NCI-H2029 treated with DMSO at 0.1 percent for 48 hours (cell line): ENCODE measurements at regions not wholly inside any gene's neighbourhood (a gene's known extent, or its start where the extent isn't known, plus 50 kb on each side); places are given as distances from the start of the nearest gene placed in this dataset.
"Not testable (repeated sequence)": the region's sequence is repeated elsewhere in the genome, so short reads cannot be mapped to it uniquely, and the experiment has no call there.

Experiments
- DNase-seq: peaks from one replicate; lab custom pipeline; 2025; lab: John Stamatoyannopoulos, UW

- no peak for DNase-seq
Measured at GRCh38 chr2:14072338-14072737, 560.2 kb upstream of the LRATD1 start.

- DNase-seq, result no peak
Measured at GRCh38 chr2:14074691-14075090, 557.8 kb upstream of the LRATD1 start.

DNA sequence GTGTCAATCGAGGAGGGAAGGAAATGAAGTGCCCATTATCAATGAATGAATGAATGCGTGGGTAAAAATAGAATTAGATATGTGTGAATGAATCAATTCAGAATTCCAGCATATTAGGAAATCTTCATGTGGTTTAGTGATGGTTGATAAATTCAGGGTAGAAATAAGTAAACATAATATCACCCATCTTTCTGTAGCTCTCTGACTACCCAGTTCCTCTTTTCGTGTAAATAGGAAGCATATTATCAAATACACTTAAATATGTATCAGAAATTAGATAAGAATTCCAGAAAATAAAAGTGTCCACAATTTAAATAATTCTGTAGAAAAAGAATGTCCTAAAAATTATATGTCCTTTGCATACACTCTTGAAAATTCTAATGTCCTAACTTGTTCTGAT lies 552.9 kb upstream of the LRATD1 start:
- DNase-seq, result no peak

- no peak for DNase-seq
Measured at GRCh38 chr2:14081521-14081920, 551.0 kb upstream of the LRATD1 start.

DNA sequence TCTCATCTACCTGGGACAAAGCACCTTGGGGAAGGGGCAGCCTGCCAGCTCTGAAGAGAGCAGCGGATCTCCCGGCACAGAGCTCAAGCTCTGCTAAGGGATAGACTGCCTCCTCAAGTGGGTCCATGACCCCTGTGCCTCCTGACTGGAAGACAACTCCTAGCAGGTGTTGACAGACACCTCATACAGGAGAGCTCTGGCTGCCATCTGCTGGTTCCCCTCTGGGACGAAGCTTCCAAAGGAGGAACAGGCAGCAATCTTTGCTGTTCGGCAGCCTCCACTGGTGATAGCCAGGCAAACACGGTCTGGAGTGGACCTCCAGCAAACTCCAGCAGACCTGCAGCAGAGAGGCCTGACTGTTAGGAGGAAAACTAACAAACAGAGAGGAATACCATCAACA lies 549.9 kb upstream of the LRATD1 start:
- no peak for DNase-seq

DNA sequence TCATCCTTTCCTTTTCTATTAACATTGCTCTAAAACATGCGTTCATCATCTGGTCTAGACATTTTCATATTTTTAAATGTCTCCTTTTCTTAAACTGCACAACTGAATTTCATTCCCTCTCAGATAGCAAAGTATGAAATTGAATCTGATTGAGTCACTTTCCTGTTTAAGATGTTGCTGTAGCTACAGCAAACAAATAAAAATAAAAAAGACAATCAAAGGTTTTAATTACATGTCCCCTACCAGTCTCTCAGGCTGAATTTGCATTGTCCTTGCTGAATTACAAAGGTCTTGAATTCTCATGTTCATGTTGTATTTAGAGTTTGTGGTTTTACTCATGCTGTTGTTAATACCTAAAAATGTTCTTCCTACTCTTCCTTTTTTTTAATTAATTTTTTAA lies 537.9 kb upstream of the LRATD1 start:
- no peak for DNase-seq

GRCh38 chr2:14099101-14099500 lies 533.4 kb upstream of the LRATD1 start:
- DNase-seq, result not testable (repeated sequence)

DNA sequence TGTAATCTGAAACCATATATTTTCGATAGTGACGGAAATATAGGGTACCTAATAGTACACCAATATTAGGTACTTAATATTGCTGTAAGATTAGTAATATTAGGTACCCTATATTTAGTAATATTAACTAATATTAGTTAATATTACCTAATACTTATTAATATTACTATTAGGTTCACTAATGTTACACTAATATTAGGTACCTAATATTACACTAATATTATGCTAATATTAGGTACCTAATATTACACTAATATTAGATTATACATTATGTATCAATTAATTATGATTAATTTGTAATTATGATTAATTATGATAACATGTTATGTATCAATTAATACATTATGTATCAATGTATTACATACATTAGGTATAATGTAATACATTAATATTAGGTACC lies 518.2 kb upstream of the LRATD1 start:
- DNase-seq, result no peak

DNA sequence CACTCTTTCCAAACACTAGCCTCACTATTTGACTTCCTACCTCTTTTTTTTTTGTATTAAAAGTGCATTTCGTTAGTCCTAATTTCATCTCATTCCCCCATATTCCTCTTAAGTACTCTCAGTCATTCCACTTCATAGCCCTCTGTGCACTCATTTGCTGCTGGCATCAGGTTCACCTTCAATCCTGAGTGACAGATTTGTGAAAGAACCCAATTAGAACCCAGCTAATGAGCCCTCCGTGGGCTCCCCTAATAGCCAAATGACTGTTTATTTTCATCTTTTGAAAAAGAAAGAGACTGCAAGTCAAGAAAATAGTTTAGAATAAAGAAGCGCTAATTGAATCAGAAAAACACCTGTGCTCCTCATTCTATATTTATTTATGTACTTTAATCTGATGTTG lies 512.1 kb upstream of the LRATD1 start:
- DNase-seq, result no peak

- no peak for DNase-seq
Measured at GRCh38 chr2:14123436-14124103, 508.9 kb upstream of the LRATD1 start.

DNA sequence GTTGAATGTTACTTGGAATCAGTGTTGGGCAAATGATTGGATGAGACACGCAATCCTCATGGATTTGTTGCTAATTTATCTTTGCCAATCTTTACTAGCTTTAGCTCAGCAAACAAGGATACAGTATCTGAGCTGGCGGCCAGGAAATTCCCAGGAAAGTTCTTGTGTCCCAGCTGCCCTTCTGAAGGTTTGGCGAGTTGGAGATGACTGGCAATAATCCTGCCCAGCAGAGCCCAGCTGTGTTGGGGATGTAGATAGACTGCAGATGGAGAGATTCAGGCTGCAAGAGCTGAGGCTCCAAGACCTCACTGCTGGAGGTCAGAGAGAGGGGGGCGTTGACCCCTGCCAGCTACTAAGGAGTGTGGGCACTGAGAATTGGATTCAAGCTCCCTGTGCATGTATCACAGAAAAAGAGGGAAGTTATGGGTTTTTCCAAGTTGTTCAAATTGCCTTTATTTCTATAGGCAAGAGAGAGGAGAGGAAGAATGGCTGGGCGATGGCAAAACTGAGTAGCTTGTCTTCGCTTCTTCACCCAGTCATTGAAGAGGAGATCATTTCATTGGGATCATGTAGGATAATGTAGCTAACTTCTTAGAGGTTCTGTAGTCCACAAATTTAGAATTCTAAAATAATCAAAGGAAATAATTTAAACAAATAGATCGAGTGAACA lies 506.8 kb upstream of the LRATD1 start:
- DNase-seq, result no peak

DNA sequence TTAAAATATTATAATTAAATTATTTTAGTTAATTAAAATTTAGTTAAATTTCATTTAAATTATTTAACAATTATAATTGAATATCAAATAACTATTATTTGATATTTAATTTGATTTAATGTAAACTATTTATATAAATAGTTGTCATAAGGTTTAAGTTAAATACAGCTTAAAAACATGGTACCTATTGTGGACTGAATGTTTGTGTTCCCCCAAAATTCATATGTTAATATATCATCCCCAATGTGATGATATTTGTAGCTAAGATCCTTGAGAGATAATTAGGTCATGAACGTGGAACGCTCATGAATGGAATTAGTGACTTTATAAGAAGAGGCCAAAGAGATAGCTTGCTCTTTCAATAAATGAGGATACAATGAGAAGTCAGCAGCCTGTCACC lies 505.7 kb upstream of the LRATD1 start:
- DNase-seq, result no peak

DNA sequence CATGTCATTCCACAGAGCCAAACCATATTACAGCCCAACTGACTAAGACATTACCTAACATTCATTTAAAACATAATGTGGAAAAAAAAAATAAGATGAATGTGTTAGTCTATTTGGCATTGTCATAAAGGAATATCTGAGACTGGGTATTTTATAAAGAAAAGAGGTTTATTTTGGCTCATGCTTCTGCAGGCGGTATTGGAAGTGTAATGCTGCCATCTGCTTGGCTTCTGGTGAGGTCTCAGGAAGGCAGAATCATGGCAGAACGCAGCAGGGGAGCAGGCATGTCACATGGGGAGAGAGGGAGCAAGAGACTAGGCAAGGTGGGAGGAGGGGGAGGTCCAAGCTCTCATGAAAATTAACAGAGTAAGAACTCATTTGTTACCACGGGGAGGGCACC lies 504.8 kb upstream of the LRATD1 start:
- no peak for DNase-seq

GRCh38 chr2:14132386-14132785 lies 500.1 kb upstream of the LRATD1 start:
- no peak for DNase-seq

DNA sequence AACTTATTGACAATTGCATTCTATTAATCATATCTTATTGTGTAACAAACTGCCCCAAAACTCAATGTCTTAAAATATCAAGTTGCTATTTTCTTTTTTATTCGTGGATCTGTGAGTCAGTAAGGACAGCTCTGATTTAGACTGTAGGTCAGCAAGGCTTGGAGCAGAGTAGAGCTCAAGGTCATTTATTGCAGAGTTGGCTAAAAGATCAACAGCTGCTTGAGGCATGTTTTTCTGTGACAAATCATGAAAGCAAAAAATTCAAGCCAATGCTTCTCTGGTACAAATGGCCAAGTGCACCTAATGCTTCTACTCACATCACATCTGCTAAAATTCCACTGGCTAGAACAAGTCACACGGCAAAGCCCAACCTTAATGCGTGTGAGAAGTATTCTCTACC lies 497.7 kb upstream of the LRATD1 start:
- no peak for DNase-seq

- no peak for DNase-seq
Measured at GRCh38 chr2:14136030-14136429, 496.5 kb upstream of the LRATD1 start.

DNA sequence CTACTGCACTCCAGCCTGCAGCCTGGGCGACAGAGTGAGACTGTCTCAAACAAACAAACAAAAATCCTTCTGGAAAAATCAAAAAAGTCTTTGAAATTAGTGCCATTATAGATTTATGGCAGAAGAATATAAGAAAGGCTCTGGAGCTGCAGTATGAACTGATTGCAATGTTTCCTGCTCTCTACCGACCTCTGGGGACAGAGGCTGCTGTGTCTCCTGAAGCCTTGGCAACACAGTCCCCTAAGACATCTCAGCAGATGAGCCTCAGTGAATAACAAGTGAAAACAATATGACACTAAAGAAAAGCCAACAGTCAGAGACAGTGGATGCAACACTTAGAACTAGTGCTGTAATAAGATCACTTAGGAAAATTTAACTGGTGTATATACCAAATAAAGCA lies 494.9 kb upstream of the LRATD1 start:
- no peak for DNase-seq

DNA sequence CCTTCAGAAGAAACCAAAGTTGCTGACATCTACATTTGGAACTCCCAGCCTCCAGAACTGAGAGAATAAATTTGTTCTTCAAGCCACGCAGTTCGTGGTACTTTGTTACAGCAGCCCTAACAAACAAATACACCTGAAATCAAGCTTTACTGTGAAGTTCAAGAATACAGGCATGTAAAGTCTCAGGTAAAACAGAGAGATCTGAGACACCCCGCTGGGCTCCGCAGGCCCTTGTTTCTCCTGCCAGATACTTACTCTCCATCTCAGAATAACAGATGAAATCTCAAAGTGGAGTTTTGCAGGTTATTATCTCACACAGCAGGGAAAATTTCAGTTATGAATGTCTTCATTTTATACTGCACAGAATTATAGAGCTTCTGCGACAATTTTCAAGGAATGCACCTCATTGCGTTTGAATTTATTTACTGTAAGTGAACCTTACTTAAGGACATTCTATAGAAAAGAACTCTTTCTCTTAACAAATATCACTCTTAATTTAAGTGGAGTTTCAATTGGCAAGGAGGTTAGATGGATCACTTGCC lies 492.4 kb upstream of the LRATD1 start:
- DNase-seq, result no peak

GRCh38 chr2:14143435-14143834 lies 489.1 kb upstream of the LRATD1 start:
- DNase-seq, result no peak

- DNase-seq, result no peak
Measured at GRCh38 chr2:14148216-14148615, 484.3 kb upstream of the LRATD1 start.

DNA sequence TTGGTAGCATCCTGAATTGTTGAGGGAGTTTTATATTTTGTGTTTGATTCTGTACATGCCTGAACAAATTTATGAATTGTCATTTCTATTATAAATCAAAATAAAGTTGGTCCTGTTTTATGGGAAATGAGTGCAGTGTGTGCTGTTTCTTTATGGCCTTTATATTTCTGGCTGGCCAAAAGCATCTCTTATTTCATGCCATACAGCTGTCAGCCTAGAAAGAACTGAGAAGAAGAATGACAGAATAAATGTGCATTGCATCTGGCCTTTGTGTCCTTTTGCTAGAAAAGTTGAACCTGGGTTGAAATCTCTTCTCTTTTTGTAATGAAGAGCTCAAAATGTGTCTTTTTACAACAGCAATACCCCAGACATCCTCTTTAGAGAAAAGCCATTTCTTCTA lies 474.7 kb upstream of the LRATD1 start:
- no peak for DNase-seq

- DNase-seq, result no peak
Measured at GRCh38 chr2:14180333-14180732, 452.2 kb upstream of the LRATD1 start.

- no peak for DNase-seq
Measured at GRCh38 chr2:14182227-14182946, 450.1 kb upstream of the LRATD1 start.
